ENCODE measurements at regions not wholly inside any gene's neighbourhood (a gene's known extent, or its start where the extent isn't known, plus 50 kb on each side); places are given as distances from the start of the nearest gene placed in this dataset.

DNA sequence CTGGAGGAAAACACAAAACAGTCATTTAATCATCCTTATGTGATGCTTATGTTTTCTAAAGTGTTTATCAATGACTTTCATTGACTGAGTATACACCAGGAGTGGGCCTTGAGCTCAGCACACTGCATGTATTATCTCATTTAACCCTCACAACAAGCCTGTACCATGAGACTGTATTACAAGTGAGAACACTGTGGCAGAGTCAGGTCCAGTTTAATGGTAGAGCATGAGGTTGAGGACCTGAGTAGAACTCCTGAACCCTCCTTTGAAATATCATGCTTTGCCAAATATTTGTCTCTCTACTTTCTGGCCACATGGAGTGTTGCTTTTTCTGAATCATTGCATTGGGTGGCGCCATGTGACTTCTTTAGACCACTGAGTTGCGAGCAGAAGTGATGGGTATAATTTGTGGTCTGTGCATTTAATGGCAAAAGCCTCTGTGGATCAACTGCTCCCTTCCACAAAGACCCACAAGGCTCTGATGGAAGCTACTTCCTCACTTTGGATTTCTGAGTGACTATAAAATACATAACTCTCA lies 65.0 kb upstream of the SIRPG start:
- TF ChIP-seq, protein P1, sequence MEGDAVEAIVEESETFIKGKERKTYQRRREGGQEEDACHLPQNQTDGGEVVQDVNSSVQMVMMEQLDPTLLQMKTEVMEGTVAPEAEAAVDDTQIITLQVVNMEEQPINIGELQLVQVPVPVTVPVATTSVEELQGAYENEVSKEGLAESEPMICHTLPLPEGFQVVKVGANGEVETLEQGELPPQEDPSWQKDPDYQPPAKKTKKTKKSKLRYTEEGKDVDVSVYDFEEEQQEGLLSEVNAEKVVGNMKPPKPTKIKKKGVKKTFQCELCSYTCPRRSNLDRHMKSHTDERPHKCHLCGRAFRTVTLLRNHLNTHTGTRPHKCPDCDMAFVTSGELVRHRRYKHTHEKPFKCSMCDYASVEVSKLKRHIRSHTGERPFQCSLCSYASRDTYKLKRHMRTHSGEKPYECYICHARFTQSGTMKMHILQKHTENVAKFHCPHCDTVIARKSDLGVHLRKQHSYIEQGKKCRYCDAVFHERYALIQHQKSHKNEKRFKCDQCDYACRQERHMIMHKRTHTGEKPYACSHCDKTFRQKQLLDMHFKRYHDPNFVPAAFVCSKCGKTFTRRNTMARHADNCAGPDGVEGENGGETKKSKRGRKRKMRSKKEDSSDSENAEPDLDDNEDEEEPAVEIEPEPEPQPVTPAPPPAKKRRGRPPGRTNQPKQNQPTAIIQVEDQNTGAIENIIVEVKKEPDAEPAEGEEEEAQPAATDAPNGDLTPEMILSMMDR (IDR thresholded peaks at IDR 0.05; ENCODE audit: insufficient read depth, low read length, poor library complexity, severe bottlenecking), result no peak
- Histone ChIP-seq H3K36me3 (ENCODE audit: control insufficient read depth, insufficient read depth, low read length) (no peaks in the 10 kb centered on the region), H3K27me3 (ENCODE audit: control insufficient read depth, insufficient read depth, low read length) (no peaks in the 10 kb centered on the region), H3K4me3 (ENCODE audit: low read depth, low read length) (no peak overlapping the region)
- DNase-seq (ENCODE audit: low read depth), result no peak

DNA sequence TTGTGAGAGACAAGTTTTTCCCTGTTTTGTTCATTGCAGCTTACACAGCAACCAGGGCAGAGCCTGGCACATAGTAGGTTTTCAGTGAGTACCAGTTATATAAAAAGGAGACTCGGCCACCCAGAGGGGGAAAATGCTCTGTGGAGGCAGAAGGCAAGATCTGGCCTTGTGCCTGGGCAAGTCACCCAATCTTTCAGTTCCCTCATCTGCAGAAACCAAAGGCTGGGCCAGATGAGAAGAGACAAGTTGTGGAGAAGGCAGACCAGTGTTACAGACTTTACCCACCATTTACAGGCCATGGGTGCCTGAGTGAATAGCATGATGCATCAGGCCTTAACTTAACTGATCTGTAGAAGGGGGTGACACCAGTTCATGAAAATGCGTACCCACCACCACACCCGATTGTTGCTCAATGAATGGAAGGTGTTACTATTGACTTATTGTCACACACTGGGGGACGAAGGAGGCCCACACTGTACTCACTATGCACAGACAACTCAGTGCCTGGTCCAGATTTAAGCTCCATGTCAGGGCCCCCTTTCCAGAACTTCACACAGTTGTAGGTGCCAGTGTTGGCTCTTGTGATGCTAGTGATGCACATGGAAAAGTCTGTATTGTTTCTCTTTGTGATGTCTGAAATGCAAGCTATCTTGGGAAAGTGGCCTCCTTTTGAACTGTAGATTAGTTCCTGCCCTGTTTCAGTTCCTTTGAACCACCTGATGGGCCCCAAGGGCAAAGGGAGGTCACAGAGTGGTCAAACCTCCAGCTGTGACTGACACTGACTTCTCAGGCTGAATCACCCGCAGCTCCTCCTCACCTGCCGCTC lies 64.3 kb upstream of the SIRPG start:
- Histone ChIP-seq H3K27me3 (ENCODE audit: control insufficient read depth, insufficient read depth, low read length) (no peaks in the 10 kb centered on the region), H3K4me3 (ENCODE audit: low read depth, low read length) (no peak overlapping the region), H3K36me3 (ENCODE audit: control insufficient read depth, insufficient read depth, low read length) (no peaks in the 10 kb centered on the region)
- TF ChIP-seq, protein P1 (IDR thresholded peaks at IDR 0.05; ENCODE audit: insufficient read depth, low read length, poor library complexity, severe bottlenecking), result no peak
- DNase-seq (ENCODE audit: low read depth), result no peak

DNA sequence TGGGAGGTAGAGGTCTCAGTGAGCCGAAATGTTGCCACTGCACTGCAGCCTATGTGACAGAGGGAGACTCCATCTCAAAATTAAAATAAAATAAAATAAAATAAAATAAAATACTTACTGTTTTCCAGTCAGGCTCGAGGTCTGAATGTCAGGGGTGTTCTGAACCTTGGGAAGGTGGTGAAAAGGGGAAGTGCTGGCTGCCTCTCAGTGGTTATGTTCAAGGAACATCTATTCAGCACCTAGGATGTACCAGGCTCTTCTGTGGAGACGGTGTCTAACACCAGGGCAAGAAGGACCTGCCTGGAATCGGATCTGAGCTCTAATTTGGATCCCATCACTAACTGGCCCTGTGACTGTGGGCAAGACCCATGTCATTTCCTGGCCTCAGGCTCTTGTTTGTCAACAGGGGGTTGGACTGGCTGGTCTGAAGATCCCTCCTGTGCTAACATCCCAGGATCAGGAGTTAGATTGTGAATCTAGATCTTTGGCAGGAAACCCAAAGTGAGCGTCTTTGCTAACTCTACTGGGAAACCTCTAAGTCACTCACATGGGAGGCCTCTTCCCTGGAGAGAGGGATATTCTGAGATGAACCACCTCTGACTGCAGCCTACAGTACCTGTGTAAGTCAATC lies 63.4 kb upstream of the SIRPG start:
- Histone ChIP-seq H3K27me3 (ENCODE audit: control insufficient read depth, insufficient read depth, low read length) (no peaks in the 10 kb centered on the region), H3K4me3 (ENCODE audit: low read depth, low read length) (no peak overlapping the region), H3K36me3 (ENCODE audit: control insufficient read depth, insufficient read depth, low read length) (no peaks in the 10 kb centered on the region)
- TF ChIP-seq, protein P1 (IDR thresholded peaks at IDR 0.05; ENCODE audit: insufficient read depth, low read length, poor library complexity, severe bottlenecking), result no peak
- DNase-seq (ENCODE audit: low read depth), result no peak

- TF ChIP-seq, protein P1 (IDR thresholded peaks at IDR 0.05; ENCODE audit: insufficient read depth, low read length, poor library complexity, severe bottlenecking), result no peak
- no peak for DNase-seq (ENCODE audit: low read depth)
Measured at GRCh38 chr20:1720226-1720625, 62.6 kb upstream of the SIRPG start.

DNA sequence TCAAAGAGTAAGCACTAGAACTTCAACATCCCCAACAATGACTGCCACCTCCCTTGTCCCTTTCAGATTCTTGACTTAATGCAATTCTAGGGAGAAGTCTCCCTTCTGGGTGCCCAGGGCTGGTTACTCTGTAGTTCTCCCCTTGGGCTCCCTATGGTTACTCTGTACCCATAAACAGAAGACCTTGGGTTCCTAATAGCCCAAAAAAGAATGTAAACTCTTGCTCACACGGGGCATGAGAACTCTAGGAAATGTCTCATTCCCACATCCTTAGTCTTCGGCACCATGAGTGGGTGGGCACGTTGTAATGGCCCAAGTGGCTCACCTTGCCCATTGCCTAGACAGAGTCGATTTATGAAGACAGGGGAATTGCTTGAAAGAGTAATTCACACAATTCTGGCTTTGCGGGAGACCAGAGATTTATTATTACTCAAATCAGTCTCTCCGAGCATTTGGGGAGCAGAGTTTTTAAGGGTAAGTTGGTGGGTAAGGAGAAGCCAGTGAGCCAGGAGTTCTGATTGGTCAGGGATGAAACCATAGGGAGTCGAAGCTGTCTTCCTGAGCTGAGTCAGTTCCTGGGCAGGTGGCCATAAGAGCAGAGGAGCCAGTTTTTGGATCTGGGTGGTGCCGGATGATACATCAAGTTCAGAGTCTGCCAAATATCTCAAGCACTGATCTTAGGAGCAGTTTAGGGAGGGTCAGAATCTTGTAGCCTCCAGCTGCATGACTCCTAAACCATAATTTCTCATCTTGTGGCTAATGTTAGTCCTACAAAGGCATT lies 61.2 kb upstream of the SIRPG start:
- no peak for DNase-seq (ENCODE audit: low read depth)
- H3K27me3 ChIP-seq (ENCODE audit: control insufficient read depth, insufficient read depth, low read length), result no peaks in the 10 kb centered on the region
- no peak overlapping the region for H3K4me3 ChIP-seq (ENCODE audit: low read depth, low read length)
- TF ChIP-seq, protein P1 (IDR thresholded peaks at IDR 0.05; ENCODE audit: insufficient read depth, low read length, poor library complexity, severe bottlenecking), result no peak
- no peaks in the 10 kb centered on the region for H3K36me3 ChIP-seq (ENCODE audit: control insufficient read depth, insufficient read depth, low read length)

More at GRCh38 chr20:1720226-1720625, 62.6 kb upstream of the SIRPG start:
- Histone ChIP-seq H3K4me3 (ENCODE audit: low read depth, low read length) (no peak overlapping the region), H3K27me3 (ENCODE audit: control insufficient read depth, insufficient read depth, low read length) (no peaks in the 10 kb centered on the region), H3K36me3 (ENCODE audit: control insufficient read depth, insufficient read depth, low read length) (no peaks in the 10 kb centered on the region)

Measured in kidney epithelial cell (primary cell).